ENCODE measurements at regions not wholly inside any gene's neighbourhood (a gene's known extent, or its start where the extent isn't known, plus 50 kb on each side); places are given as distances from the start of the nearest gene placed in this dataset.

DNA sequence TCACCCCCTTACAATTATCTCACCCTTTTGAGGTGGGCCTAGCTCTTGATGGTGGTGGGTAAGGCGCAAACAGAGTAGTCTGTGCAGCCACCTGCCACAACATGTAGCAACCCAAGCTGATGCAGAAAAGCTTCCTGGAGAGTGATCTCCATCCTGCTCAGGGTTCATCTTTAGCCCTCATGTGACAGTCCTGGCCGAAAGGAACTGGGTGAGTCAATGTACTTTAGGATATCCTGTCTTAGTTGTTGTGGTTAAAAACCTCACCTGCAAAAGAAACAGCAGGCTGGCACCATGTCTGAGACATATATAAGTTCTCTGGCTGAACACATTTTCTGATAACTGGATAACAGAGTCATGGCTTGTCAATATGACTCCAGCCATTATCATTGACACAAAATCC lies 183.5 kb upstream of the CPHXL start:
- no peak for ATAC-seq
- POLR2A ChIA-PET = no interaction called here
- no peak for TF ChIP-seq ZMAT5 (CRISPR knock-in tag; IDR thresholded peaks at IDR 0.05; ENCODE audit: borderline replicate concordance, low read depth)
- TF ChIP-seq, protein P1, sequence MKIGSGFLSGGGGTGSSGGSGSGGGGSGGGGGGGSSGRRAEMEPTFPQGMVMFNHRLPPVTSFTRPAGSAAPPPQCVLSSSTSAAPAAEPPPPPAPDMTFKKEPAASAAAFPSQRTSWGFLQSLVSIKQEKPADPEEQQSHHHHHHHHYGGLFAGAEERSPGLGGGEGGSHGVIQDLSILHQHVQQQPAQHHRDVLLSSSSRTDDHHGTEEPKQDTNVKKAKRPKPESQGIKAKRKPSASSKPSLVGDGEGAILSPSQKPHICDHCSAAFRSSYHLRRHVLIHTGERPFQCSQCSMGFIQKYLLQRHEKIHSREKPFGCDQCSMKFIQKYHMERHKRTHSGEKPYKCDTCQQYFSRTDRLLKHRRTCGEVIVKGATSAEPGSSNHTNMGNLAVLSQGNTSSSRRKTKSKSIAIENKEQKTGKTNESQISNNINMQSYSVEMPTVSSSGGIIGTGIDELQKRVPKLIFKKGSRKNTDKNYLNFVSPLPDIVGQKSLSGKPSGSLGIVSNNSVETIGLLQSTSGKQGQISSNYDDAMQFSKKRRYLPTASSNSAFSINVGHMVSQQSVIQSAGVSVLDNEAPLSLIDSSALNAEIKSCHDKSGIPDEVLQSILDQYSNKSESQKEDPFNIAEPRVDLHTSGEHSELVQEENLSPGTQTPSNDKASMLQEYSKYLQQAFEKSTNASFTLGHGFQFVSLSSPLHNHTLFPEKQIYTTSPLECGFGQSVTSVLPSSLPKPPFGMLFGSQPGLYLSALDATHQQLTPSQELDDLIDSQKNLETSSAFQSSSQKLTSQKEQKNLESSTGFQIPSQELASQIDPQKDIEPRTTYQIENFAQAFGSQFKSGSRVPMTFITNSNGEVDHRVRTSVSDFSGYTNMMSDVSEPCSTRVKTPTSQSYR (CRISPR knock-in tag; IDR thresholded peaks at IDR 0.05; ENCODE audit: borderline replicate concordance) = no peak
- TF ChIP-seq, protein P2, sequence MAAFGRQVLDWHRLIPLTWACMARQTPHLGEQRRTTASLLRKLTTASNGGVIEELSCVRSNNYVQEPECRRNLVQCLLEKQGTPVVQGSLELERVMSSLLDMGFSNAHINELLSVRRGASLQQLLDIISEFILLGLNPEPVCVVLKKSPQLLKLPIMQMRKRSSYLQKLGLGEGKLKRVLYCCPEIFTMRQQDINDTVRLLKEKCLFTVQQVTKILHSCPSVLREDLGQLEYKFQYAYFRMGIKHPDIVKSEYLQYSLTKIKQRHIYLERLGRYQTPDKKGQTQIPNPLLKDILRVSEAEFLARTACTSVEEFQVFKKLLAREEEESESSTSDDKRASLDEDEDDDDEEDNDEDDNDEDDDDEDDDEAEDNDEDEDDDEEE (CRISPR knock-in tag; IDR thresholded peaks at IDR 0.05) = no peak
- TF ChIP-seq ZNF891 (CRISPR knock-in tag; IDR thresholded peaks at IDR 0.05) = no peak
- TF ChIP-seq ZMYM4 (CRISPR knock-in tag; IDR thresholded peaks at IDR 0.05) = no peak
- no peak for TF ChIP-seq HDAC6 (IDR thresholded peaks at IDR 0.05; ENCODE audit: low read depth, low read length)
- no peak for TF ChIP-seq CEBPG (CRISPR knock-in tag; IDR thresholded peaks at IDR 0.05)
- TF ChIP-seq, protein P3, sequence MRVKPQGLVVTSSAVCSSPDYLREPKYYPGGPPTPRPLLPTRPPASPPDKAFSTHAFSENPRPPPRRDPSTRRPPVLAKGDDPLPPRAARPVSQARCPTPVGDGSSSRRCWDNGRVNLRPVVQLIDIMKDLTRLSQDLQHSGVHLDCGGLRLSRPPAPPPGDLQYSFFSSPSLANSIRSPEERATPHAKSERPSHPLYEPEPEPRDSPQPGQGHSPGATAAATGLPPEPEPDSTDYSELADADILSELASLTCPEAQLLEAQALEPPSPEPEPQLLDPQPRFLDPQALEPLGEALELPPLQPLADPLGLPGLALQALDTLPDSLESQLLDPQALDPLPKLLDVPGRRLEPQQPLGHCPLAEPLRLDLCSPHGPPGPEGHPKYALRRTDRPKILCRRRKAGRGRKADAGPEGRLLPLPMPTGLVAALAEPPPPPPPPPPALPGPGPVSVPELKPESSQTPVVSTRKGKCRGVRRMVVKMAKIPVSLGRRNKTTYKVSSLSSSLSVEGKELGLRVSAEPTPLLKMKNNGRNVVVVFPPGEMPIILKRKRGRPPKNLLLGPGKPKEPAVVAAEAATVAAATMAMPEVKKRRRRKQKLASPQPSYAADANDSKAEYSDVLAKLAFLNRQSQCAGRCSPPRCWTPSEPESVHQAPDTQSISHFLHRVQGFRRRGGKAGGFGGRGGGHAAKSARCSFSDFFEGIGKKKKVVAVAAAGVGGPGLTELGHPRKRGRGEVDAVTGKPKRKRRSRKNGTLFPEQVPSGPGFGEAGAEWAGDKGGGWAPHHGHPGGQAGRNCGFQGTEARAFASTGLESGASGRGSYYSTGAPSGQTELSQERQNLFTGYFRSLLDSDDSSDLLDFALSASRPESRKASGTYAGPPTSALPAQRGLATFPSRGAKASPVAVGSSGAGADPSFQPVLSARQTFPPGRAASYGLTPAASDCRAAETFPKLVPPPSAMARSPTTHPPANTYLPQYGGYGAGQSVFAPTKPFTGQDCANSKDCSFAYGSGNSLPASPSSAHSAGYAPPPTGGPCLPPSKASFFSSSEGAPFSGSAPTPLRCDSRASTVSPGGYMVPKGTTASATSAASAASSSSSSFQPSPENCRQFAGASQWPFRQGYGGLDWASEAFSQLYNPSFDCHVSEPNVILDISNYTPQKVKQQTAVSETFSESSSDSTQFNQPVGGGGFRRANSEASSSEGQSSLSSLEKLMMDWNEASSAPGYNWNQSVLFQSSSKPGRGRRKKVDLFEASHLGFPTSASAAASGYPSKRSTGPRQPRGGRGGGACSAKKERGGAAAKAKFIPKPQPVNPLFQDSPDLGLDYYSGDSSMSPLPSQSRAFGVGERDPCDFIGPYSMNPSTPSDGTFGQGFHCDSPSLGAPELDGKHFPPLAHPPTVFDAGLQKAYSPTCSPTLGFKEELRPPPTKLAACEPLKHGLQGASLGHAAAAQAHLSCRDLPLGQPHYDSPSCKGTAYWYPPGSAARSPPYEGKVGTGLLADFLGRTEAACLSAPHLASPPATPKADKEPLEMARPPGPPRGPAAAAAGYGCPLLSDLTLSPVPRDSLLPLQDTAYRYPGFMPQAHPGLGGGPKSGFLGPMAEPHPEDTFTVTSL (CRISPR knock-in tag; IDR thresholded peaks at IDR 0.05; ENCODE audit: borderline replicate concordance) = no peak
- TF ChIP-seq NCOA1 (CRISPR knock-in tag; IDR thresholded peaks at IDR 0.05) = no peak
- TF ChIP-seq, protein P4, sequence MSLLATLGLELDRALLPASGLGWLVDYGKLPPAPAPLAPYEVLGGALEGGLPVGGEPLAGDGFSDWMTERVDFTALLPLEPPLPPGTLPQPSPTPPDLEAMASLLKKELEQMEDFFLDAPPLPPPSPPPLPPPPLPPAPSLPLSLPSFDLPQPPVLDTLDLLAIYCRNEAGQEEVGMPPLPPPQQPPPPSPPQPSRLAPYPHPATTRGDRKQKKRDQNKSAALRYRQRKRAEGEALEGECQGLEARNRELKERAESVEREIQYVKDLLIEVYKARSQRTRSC (CRISPR knock-in tag; IDR thresholded peaks at IDR 0.05; ENCODE audit: low read depth) = no peak
- no peak for TF ChIP-seq ZC3H4 (CRISPR knock-in tag; IDR thresholded peaks at IDR 0.05; ENCODE audit: borderline replicate concordance)
- no peak for TF ChIP-seq GPN1 (CRISPR knock-in tag; IDR thresholded peaks at IDR 0.05; ENCODE audit: borderline replicate concordance)
- TF ChIP-seq MXD1 (CRISPR knock-in tag; IDR thresholded peaks at IDR 0.05) = no peak
- no peak for TF ChIP-seq ZNF451 (CRISPR knock-in tag; IDR thresholded peaks at IDR 0.05)
- TF ChIP-seq XRCC5 (optimal IDR thresholded peaks at IDR 0.05; ENCODE audit: low read length) = no peak

More for the DNA sequence above, 183.5 kb upstream of the CPHXL start:
- Histone ChIP-seq H2AFZ (ENCODE audit: low read length) (no peak overlapping the region), H3K9ac (ENCODE audit: insufficient read depth, low read depth, low read length) (no peak overlapping the region), H3K27ac (ENCODE audit: extremely low read length, insufficient read depth, low read length) (no peak overlapping the region), H3K4me2 (ENCODE audit: low read depth, low read length) (no peak overlapping the region), H3K4me1 (ENCODE audit: insufficient read depth, low read length) (no peaks in the 10 kb centered on the region), H3K4me3 (replicated peaks in 1 of 3; ENCODE audit: insufficient read depth in 1 of 3, low read depth in 2 of 3, low read length in 3 of 3) (no peak overlapping the region), H3K9me3 (ENCODE audit: low read length) (no peaks in the 10 kb centered on the region), H3K27me3 (ENCODE audit: control insufficient read depth in 1 of 2, insufficient read depth in 2 of 2, low read length in 2 of 2) (peaks cover 0 to under 1% of the 10 kb centered on the region in 2 experiments; a peak in 1 of 5 replicates), H3K79me2 (ENCODE audit: insufficient read depth, low read length) (no peaks in the 10 kb centered on the region), H3K36me3 (replicated peaks in 1 of 2; ENCODE audit: control insufficient read depth in 1 of 2, insufficient read depth in 2 of 2, low read length in 2 of 2) (no peaks in the 10 kb centered on the region), H4K20me1 (ENCODE audit: insufficient read depth, low read length) (no peaks in the 10 kb centered on the region)
- WGBS (ENCODE audit: low lambda C conversion rate) = 0% methylated on average over 2 of the region's 2 CpGs
- in situ Hi-C loops (cut with HindIII; ENCODE audit: extremely low pct_ligation_motif_present, low pct_unique_long_range_greater_than_20kb) (no loop called here), intact Hi-C loops (cut with micrococcal nuclease; ENCODE audit: unreplicated experiment) (no loop called here)
- no peak for DNase-seq (ENCODE audit: low spot score)
- CTCF ChIA-PET (ENCODE audit: low intra/inter-chr PET ratio, low total read pairs) = no interaction called here
- BruUV-seq (replicated peaks) = no TSS peak
- FAIRE-seq = no peak

All from HepG2 (cell line).